GM23338 (cell line): ENCODE measurements at regions not wholly inside any gene's neighbourhood (a gene's known extent, or its start where the extent isn't known, plus 50 kb on each side); places are given as distances from the start of the nearest gene placed in this dataset.

Source experiments
- ATAC-seq: fragments of 200-7000 bp; cut with Tn5 transposase; 3 replicates; pipeline ENCODE4 v1.9.1; 2020
- DNase-seq: peaks from one replicate; pipeline ENCODE4 v3.0.0-alpha.2; 2015; ENCODE audit warnings: low spot score
- H2AFZ ChIP-seq: fragments of 200-600 bp; sonication (generic); 2 replicates; pipeline ENCODE4 v1.8.0; 2016; ENCODE audit warnings: antibody characterized with exemption, mild to moderate bottlenecking, moderate library complexity
- H3F3A ChIP-seq: fragments of 200-600 bp; sonication (generic); replicated peaks from 2 replicates; pipeline ENCODE4 v1.8.0; 2017; ENCODE audit warnings: antibody characterized with exemption, mixed run types, low read depth
- H3K27ac ChIP-seq: fragments of 200-600 bp; sonication (generic); 2 replicates; pipeline ENCODE4 v1.6.1; 2016; ENCODE audit warnings: low read depth
- H3K27me3 ChIP-seq: fragments of 200-600 bp; sonication (generic); 2 replicates; pipeline ENCODE4 v1.8.0; 2016; ENCODE audit warnings: mild to moderate bottlenecking, mixed run types, moderate library complexity; ENCODE audit not compliant: insufficient read depth
- H3K36me3 ChIP-seq: fragments of 200-600 bp; sonication (generic); 2 replicates; pipeline ENCODE4 v1.8.0; 2016; ENCODE audit warnings: mild to moderate bottlenecking; ENCODE audit not compliant: insufficient read depth
- H3K4me1 ChIP-seq: fragments of 200-600 bp; sonication (generic); 2 replicates; pipeline ENCODE4 v1.8.0; 2016; ENCODE audit warnings: mild to moderate bottlenecking, moderate library complexity; ENCODE audit not compliant: insufficient read depth
- H3K4me2 ChIP-seq: fragments of 200-600 bp; sonication (generic); 2 replicates; pipeline ENCODE4 v1.7.1; 2017; ENCODE audit warnings: mixed run types
- H3K4me3 ChIP-seq: fragments of 200-600 bp; sonication (generic); 2 replicates; pipeline ENCODE4 v1.6.1; 2016; ENCODE audit warnings: mixed run types
- H3K79me2 ChIP-seq: fragments of 200-600 bp; sonication (generic); replicated peaks from 2 replicates; pipeline ENCODE4 v1.8.0; 2017; ENCODE audit warnings: mild to moderate bottlenecking; ENCODE audit not compliant: insufficient read depth
- H3K9me2 ChIP-seq: fragments of 200-600 bp; sonication (generic); 2 replicates; pipeline ENCODE4 v1.8.0; 2017; ENCODE audit not compliant: insufficient read depth
- H4K20me1 ChIP-seq: fragments of 200-600 bp; sonication (generic); replicated peaks from 2 replicates; pipeline ENCODE4 v1.8.0; 2017; ENCODE audit warnings: mild to moderate bottlenecking; ENCODE audit not compliant: insufficient read depth
- H3K27ac Mint-ChIP-seq: 2 replicates; pipeline ENCODE4 v1.8.0; 2020; ENCODE audit warnings: inconsistent platforms, mild to moderate bottlenecking, moderate library complexity, mixed read lengths
- H3K27me3 Mint-ChIP-seq: 3 replicates; pipeline ENCODE4 v1.8.0; 2022; ENCODE audit warnings: low read depth, mild to moderate bottlenecking, moderate library complexity, mixed read lengths, inconsistent platforms; ENCODE audit not compliant: insufficient read depth, poor library complexity
- H3K36me3 Mint-ChIP-seq: 3 replicates; pipeline ENCODE4 v1.8.0; 2021; ENCODE audit warnings: low read depth, mild to moderate bottlenecking, inconsistent platforms, moderate library complexity, mixed read lengths
- H3K4me1 Mint-ChIP-seq: 3 replicates; pipeline ENCODE4 v1.8.0; 2020; ENCODE audit warnings: mild to moderate bottlenecking, inconsistent platforms, mixed read lengths
- H3K4me3 Mint-ChIP-seq: 3 replicates; pipeline ENCODE4 v1.8.0; 2021; ENCODE audit warnings: moderate library complexity, mild to moderate bottlenecking, inconsistent platforms, mixed read lengths
- H3K9me3 Mint-ChIP-seq: 3 replicates; pipeline ENCODE4 v1.8.0; 2020; ENCODE audit warnings: moderate library complexity, mild to moderate bottlenecking, inconsistent platforms, mixed read lengths
- CREB1 ChIP-seq: fragments of 250-450 bp; sonication (Bioruptor Pico); IDR thresholded peaks from 2 replicates; pipeline ENCODE4 v1.5.0; 2020; ENCODE audit warnings: low read depth, mild to moderate bottlenecking, moderate library complexity
- CTCF ChIP-seq, 2 experiments: fragments of 200-600 bp in 1 of 2; sonication (generic) in 1 of 2; conservative IDR thresholded peaks; 2 replicates each; pipeline versions ENCODE4 v1.5.1 to v1.6.1; 2016 to 2017; ENCODE audit warnings: antibody characterized with exemption in 2 of 2, low read depth in 2 of 2, mild to moderate bottlenecking in 2 of 2, moderate library complexity in 1 of 2
- ETS1 ChIP-seq: IDR thresholded peaks from 2 replicates; pipeline ENCODE4 v1.6.1; 2016; ENCODE audit warnings: antibody characterized with exemption
- EZH2 ChIP-seq: fragments of 200-600 bp; sonication (generic); IDR thresholded peaks from one replicate; pipeline ENCODE4 v1.8.0; 2017; ENCODE audit warnings: antibody characterized with exemption, mild to moderate bottlenecking, low read depth; ENCODE audit not compliant: unreplicated experiment
- EZH2phosphoT487 ChIP-seq: fragments of 200-600 bp; sonication (generic); IDR thresholded peaks from one replicate; pipeline ENCODE4 v1.8.1; 2018; ENCODE audit warnings: antibody characterized with exemption; ENCODE audit not compliant: unreplicated experiment
- JUNB ChIP-seq: IDR thresholded peaks from one replicate; pipeline ENCODE4 v1.6.1; 2016; ENCODE audit warnings: antibody characterized with exemption; ENCODE audit not compliant: unreplicated experiment
- NANOG ChIP-seq: IDR thresholded peaks from 2 replicates; pipeline ENCODE4 v1.6.1; 2016; ENCODE audit warnings: antibody characterized with exemption, borderline replicate concordance
- POLR2AphosphoS5 ChIP-seq: IDR thresholded peaks from 2 replicates; pipeline ENCODE4 v1.6.1; 2016; ENCODE audit warnings: antibody characterized with exemption, low read depth
- REST ChIP-seq: IDR thresholded peaks from one replicate; pipeline ENCODE4 v1.6.1; 2018; ENCODE audit warnings: antibody characterized with exemption; ENCODE audit not compliant: unreplicated experiment
- STAT1 ChIP-seq: IDR thresholded peaks from one replicate; pipeline ENCODE4 v1.6.1; 2016; ENCODE audit warnings: antibody characterized with exemption; ENCODE audit not compliant: unreplicated experiment
- ZNF114 ChIP-seq: fragments of 250-450 bp; sonication (Bioruptor Pico); IDR thresholded peaks from 2 replicates; pipeline ENCODE4 v1.5.0; 2020; ENCODE audit warnings: mild to moderate bottlenecking, moderate library complexity
- ZNF331 ChIP-seq: fragments of 250-450 bp; sonication (Bioruptor Pico); IDR thresholded peaks from 2 replicates; pipeline ENCODE4 v1.5.0; 2020; ENCODE audit warnings: low read depth, mild to moderate bottlenecking, moderate library complexity
- ZNF462 ChIP-seq: fragments of 250-450 bp; sonication (Bioruptor Pico); IDR thresholded peaks from 2 replicates; pipeline ENCODE4 v1.5.0; 2020; ENCODE audit warnings: mild to moderate bottlenecking, moderate library complexity

- no peak for DNase-seq
- no peaks in the 10 kb centered on the region for H3K36me3 ChIP-seq
- Mint-ChIP-seq H3K27ac (no peak overlapping the region), H3K36me3 (no peaks in the 10 kb centered on the region), H3K27me3 (no peaks in the 10 kb centered on the region), H3K4me3 (no peak overlapping the region), H3K9me3 (no peaks in the 10 kb centered on the region), H3K4me1 (no peaks in the 10 kb centered on the region)
- peaks cover 11% of the 10 kb centered on the region; the same call in 1 of the 2 replicates for H3K9me2 ChIP-seq
- H2AFZ ChIP-seq = no peak overlapping the region
- no peak overlapping the region for H3K4me3 ChIP-seq
- ATAC-seq = no peak
- no peak overlapping the region for H3K27ac ChIP-seq
- H3K4me2 ChIP-seq = no peak overlapping the region
- no peaks in the 10 kb centered on the region for H3K27me3 ChIP-seq
- TF ChIP-seq ZNF331 (no peak), CREB1 (CRISPR knock-in tag) (no peak), ETS1 (no peak), JUNB (no peak), STAT1 (no peak), POLR2AphosphoS5 (no peak), REST (no peak), ZNF114 (no peak), NANOG (no peak), ZNF462 (CRISPR knock-in tag) (no peak), EZH2phosphoT487 (no peak), EZH2 (no peak), CTCF (conservative IDR thresholded peaks at IDR 0.05; ENCODE audit: low read depth in 2 of 2) (no peak)
- H3F3A ChIP-seq = no peaks in the 10 kb centered on the region
- no peaks in the 10 kb centered on the region for H3K79me2 ChIP-seq
- H3K4me1 ChIP-seq = no peaks in the 10 kb centered on the region
- no peaks in the 10 kb centered on the region for H4K20me1 ChIP-seq
Observed at GRCh38 chr21:26782747-26783146, 62.5 kb downstream of the ADAMTS1 start.
